ENCODE measurements at regions not wholly inside any gene's neighbourhood (a gene's known extent, or its start where the extent isn't known, plus 50 kb on each side); places are given as distances from the start of the nearest gene placed in this dataset.

- TF ChIP-seq CTCF (IDR thresholded peaks at IDR 0.05) (no peak), POLR2A (IDR thresholded peaks at IDR 0.05) (no peak)
These were observed 120.8 kb upstream of the GLI2 start for GRCh38 chr2:120614901-120615300.
